ENCODE measurements at regions not wholly inside any gene's neighbourhood (a gene's known extent, or its start where the extent isn't known, plus 50 kb on each side); places are given as distances from the start of the nearest gene placed in this dataset.

- Histone ChIP-seq H3K27me3 (ENCODE audit: low read length) (no peaks in the 10 kb centered on the region), H3K9ac (ENCODE audit: low read length) (no peak overlapping the region), H3K27ac (ENCODE audit: low read length) (no peak overlapping the region), H4K20me1 (ENCODE audit: insufficient read depth, low read depth, low read length) (no peaks in the 10 kb centered on the region), H3K4me2 (ENCODE audit: low read depth, low read length, poor library complexity, severe bottlenecking) (no peak overlapping the region), H3K9me2 (replicated peaks; ENCODE audit: insufficient read depth, low read length) (no peaks in the 10 kb centered on the region), H3K9me3 (ENCODE audit: low read length) (no peaks in the 10 kb centered on the region; the same call in 1 of the 2 replicates), H3K36me3 (ENCODE audit: insufficient read depth, low read length) (no peaks in the 10 kb centered on the region), H3K79me2 (ENCODE audit: low read length) (no peaks in the 10 kb centered on the region), H2AFZ (ENCODE audit: low read length) (no peak overlapping the region), H3K4me3 (ENCODE audit: low read length) (no peak overlapping the region), H3K4me1 (ENCODE audit: low read length) (no peaks in the 10 kb centered on the region)
- DNase-seq, result no peak
These were observed 653.9 kb upstream of the TBX3 start for GRCh38 chr12:115337693-115338543.

GRCh38 chr12:115336506-115336905 is 652.5 kb upstream of the TBX3 start:
- no peak for DNase-seq
- no peaks in the 10 kb centered on the region for H3K9me3 ChIP-seq (ENCODE audit: low read length)
- H3K4me1 ChIP-seq (ENCODE audit: low read length), result no peaks in the 10 kb centered on the region
- H2AFZ ChIP-seq (ENCODE audit: low read length), result no peak overlapping the region
- no peak overlapping the region for H3K4me3 ChIP-seq (ENCODE audit: low read length)
- no peak overlapping the region for H3K4me2 ChIP-seq (ENCODE audit: low read depth, low read length, poor library complexity, severe bottlenecking)
- no peaks in the 10 kb centered on the region for H3K36me3 ChIP-seq (ENCODE audit: insufficient read depth, low read length)
- no peaks in the 10 kb centered on the region for H3K79me2 ChIP-seq (ENCODE audit: low read length)
- H3K27me3 ChIP-seq (ENCODE audit: low read length), result no peaks in the 10 kb centered on the region
- H3K9ac ChIP-seq (ENCODE audit: low read length), result no peak overlapping the region
- no peak overlapping the region for H3K27ac ChIP-seq (ENCODE audit: low read length)
- H4K20me1 ChIP-seq (ENCODE audit: insufficient read depth, low read depth, low read length), result no peaks in the 10 kb centered on the region
- H3K9me2 ChIP-seq (replicated peaks; ENCODE audit: insufficient read depth, low read length), result no peaks in the 10 kb centered on the region

DNA sequence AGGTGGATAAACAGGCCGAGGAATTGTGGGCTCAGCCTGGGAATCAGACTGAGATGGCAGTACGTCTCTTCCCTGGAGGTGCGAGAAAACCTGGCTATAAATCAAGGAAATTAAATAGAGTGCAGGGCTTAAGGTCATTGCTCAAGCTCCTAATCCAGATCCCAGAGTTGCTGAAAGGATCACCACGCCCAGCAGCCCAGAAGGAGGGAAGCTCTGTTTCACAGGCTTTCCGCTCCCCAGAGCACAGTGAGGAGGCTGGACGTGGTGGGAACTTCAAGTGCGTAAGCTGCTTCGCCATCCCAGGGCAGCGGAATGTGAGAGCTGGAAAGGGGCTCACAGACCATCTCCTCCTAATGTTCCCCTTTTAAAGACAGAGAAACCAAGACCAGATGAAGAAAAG is 651.6 kb upstream of the TBX3 start:
- no peak for DNase-seq
- no peaks in the 10 kb centered on the region for H3K36me3 ChIP-seq (ENCODE audit: insufficient read depth, low read length)

GRCh38 chr12:115335048-115335447 is 651.1 kb upstream of the TBX3 start:
- Histone ChIP-seq H3K79me2 (ENCODE audit: low read length) (no peaks in the 10 kb centered on the region), H3K4me2 (ENCODE audit: low read depth, low read length, poor library complexity, severe bottlenecking) (no peak overlapping the region), H3K4me1 (ENCODE audit: low read length) (no peaks in the 10 kb centered on the region), H3K9ac (ENCODE audit: low read length) (no peak overlapping the region), H3K27ac (ENCODE audit: low read length) (no peak overlapping the region), H3K36me3 (ENCODE audit: insufficient read depth, low read length) (no peaks in the 10 kb centered on the region), H4K20me1 (ENCODE audit: insufficient read depth, low read depth, low read length) (no peaks in the 10 kb centered on the region), H2AFZ (ENCODE audit: low read length) (no peak overlapping the region), H3K9me3 (ENCODE audit: low read length) (0 out of 2 replicates have a peak, but pooled peaks cover under 1% of the 10 kb centered on the region), H3K9me2 (replicated peaks; ENCODE audit: insufficient read depth, low read length) (no peaks in the 10 kb centered on the region; the same call in 1 of the 2 replicates), H3K4me3 (ENCODE audit: low read length) (no peak overlapping the region), H3K27me3 (ENCODE audit: low read length) (no peaks in the 10 kb centered on the region)
- DNase-seq, result no peak

More for the DNA sequence above, 651.6 kb upstream of the TBX3 start:
- no peaks in the 10 kb centered on the region for H3K79me2 ChIP-seq (ENCODE audit: low read length)
- H3K4me1 ChIP-seq (ENCODE audit: low read length), result no peaks in the 10 kb centered on the region
- no peak overlapping the region for H3K4me3 ChIP-seq (ENCODE audit: low read length)
- H2AFZ ChIP-seq (ENCODE audit: low read length), result no peak overlapping the region
- no peak overlapping the region for H3K27ac ChIP-seq (ENCODE audit: low read length)
- no peaks in the 10 kb centered on the region for H3K27me3 ChIP-seq (ENCODE audit: low read length)
- H4K20me1 ChIP-seq (ENCODE audit: insufficient read depth, low read depth, low read length), result no peaks in the 10 kb centered on the region
- no peak overlapping the region for H3K4me2 ChIP-seq (ENCODE audit: low read depth, low read length, poor library complexity, severe bottlenecking)
- H3K9ac ChIP-seq (ENCODE audit: low read length), result no peak overlapping the region
- H3K9me2 ChIP-seq (replicated peaks; ENCODE audit: insufficient read depth, low read length), result no peaks in the 10 kb centered on the region; the same call in 1 of the 2 replicates
- no peaks in the 10 kb centered on the region for H3K9me3 ChIP-seq (ENCODE audit: low read length)

- no peak for DNase-seq
- H3K4me2 ChIP-seq (ENCODE audit: low read depth, low read length, poor library complexity, severe bottlenecking), result no peak overlapping the region
- no peaks in the 10 kb centered on the region for H3K79me2 ChIP-seq (ENCODE audit: low read length)
- no peaks in the 10 kb centered on the region; the same call in 1 of the 2 replicates for H3K9me2 ChIP-seq (replicated peaks; ENCODE audit: insufficient read depth, low read length)
- no peaks in the 10 kb centered on the region for H3K36me3 ChIP-seq (ENCODE audit: insufficient read depth, low read length)
- H3K27me3 ChIP-seq (ENCODE audit: low read length), result no peaks in the 10 kb centered on the region
- no peak overlapping the region for H3K9ac ChIP-seq (ENCODE audit: low read length)
- no peaks in the 10 kb centered on the region for H3K4me1 ChIP-seq (ENCODE audit: low read length)
- 0 out of 2 replicates have a peak, but pooled peaks cover 6% of the 10 kb centered on the region for H3K9me3 ChIP-seq (ENCODE audit: low read length)
- no peak overlapping the region for H3K4me3 ChIP-seq (ENCODE audit: low read length)
- H3K27ac ChIP-seq (ENCODE audit: low read length), result no peak overlapping the region
- no peak overlapping the region for H2AFZ ChIP-seq (ENCODE audit: low read length)
- no peaks in the 10 kb centered on the region for H4K20me1 ChIP-seq (ENCODE audit: insufficient read depth, low read depth, low read length)
These were observed 649.0 kb upstream of the TBX3 start for GRCh38 chr12:115332945-115333344.

DNA sequence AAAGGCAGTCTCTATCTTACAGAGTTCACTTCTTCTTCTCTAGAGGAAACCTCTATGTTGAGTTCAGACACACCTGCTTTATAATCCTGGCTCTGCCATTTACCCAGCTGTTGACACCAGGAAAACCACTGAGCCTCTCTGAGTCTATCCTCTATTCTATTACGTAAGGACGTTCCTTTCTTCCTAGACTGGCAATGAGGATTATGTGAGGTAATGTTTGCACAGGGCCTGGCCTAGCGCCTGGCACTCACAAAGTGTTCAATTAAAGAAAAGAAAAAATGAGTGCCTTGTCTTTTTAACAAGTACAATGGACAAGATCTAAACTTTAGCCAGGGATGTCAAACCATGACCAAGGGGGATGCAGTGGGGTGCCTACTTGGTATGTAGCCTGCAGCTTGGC is 641.9 kb upstream of the TBX3 start:
- H3K4me2 ChIP-seq (ENCODE audit: low read depth, low read length, poor library complexity, severe bottlenecking), result no peak overlapping the region
- no peak for DNase-seq
- H3K9me3 ChIP-seq (ENCODE audit: low read length), result 0 out of 2 replicates have a peak, but pooled peaks cover 6% of the 10 kb centered on the region
- no peaks in the 10 kb centered on the region for H3K79me2 ChIP-seq (ENCODE audit: low read length)
- H3K4me3 ChIP-seq (ENCODE audit: low read length), result no peak overlapping the region
- no peak overlapping the region for H2AFZ ChIP-seq (ENCODE audit: low read length)
- H3K9me2 ChIP-seq (replicated peaks; ENCODE audit: insufficient read depth, low read length), result no peaks in the 10 kb centered on the region; the same call in 1 of the 2 replicates
- H3K9ac ChIP-seq (ENCODE audit: low read length), result no peak overlapping the region
- H4K20me1 ChIP-seq (ENCODE audit: insufficient read depth, low read depth, low read length), result no peaks in the 10 kb centered on the region
- H3K4me1 ChIP-seq (ENCODE audit: low read length), result no peaks in the 10 kb centered on the region
- no peaks in the 10 kb centered on the region for H3K27me3 ChIP-seq (ENCODE audit: low read length)
- no peak overlapping the region for H3K27ac ChIP-seq (ENCODE audit: low read length)
- no peaks in the 10 kb centered on the region for H3K36me3 ChIP-seq (ENCODE audit: insufficient read depth, low read length)

DNA sequence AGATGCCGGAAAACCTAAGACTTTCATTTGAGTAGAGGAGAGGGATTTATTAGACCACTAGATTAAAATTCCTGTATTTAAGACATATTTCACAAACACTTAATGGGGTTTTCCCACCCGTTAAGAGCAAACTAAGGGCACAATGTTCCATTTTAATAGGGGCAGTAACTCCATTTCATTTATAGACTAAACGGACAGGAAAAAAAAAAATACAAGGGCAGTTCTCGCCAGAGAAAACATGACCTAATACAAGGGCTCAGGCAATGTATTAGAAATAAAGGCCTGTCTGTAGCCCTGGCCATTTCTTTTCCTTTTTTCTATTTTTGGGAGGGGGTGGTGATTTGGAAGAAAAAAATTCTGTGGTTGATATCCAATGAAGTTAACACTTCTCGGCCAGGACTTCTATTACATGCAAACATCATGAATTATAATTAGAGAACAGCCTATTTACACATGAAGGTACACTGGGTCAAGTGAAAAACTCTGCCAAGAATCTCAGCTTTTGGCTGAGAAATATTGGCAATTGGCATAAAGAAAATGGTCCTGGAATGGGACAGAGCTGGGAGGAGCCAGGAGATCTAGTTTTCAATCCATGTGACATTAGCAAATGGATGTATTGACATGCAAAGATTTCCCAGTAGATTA is 641.1 kb upstream of the TBX3 start:
- Histone ChIP-seq H4K20me1 (ENCODE audit: insufficient read depth, low read depth, low read length) (no peaks in the 10 kb centered on the region), H3K9ac (ENCODE audit: low read length) (no peak overlapping the region), H3K4me1 (ENCODE audit: low read length) (no peaks in the 10 kb centered on the region), H2AFZ (ENCODE audit: low read length) (no peak overlapping the region), H3K79me2 (ENCODE audit: low read length) (no peaks in the 10 kb centered on the region), H3K36me3 (ENCODE audit: insufficient read depth, low read length) (no peaks in the 10 kb centered on the region), H3K9me3 (ENCODE audit: low read length) (0 out of 2 replicates have a peak, but pooled peaks cover 6% of the 10 kb centered on the region), H3K27ac (ENCODE audit: low read length) (no peak overlapping the region), H3K4me3 (ENCODE audit: low read length) (no peak overlapping the region), H3K9me2 (replicated peaks; ENCODE audit: insufficient read depth, low read length) (no peaks in the 10 kb centered on the region), H3K27me3 (ENCODE audit: low read length) (no peaks in the 10 kb centered on the region), H3K4me2 (ENCODE audit: low read depth, low read length, poor library complexity, severe bottlenecking) (no peak overlapping the region)
- no peak for DNase-seq

GRCh38 chr12:115323223-115323905 is 639.4 kb upstream of the TBX3 start:
- Histone ChIP-seq H3K79me2 (ENCODE audit: low read length) (no peaks in the 10 kb centered on the region), H3K27me3 (ENCODE audit: low read length) (no peaks in the 10 kb centered on the region), H3K27ac (ENCODE audit: low read length) (no peak overlapping the region), H3K4me3 (ENCODE audit: low read length) (no peak overlapping the region), H3K4me1 (ENCODE audit: low read length) (no peaks in the 10 kb centered on the region), H3K9me2 (replicated peaks; ENCODE audit: insufficient read depth, low read length) (no peaks in the 10 kb centered on the region), H3K9me3 (ENCODE audit: low read length) (no peaks in the 10 kb centered on the region), H4K20me1 (ENCODE audit: insufficient read depth, low read depth, low read length) (no peaks in the 10 kb centered on the region), H2AFZ (ENCODE audit: low read length) (no peak overlapping the region), H3K36me3 (ENCODE audit: insufficient read depth, low read length) (no peaks in the 10 kb centered on the region), H3K9ac (ENCODE audit: low read length) (no peak overlapping the region), H3K4me2 (ENCODE audit: low read depth, low read length, poor library complexity, severe bottlenecking) (no peak overlapping the region)
- no peak for DNase-seq

Data from Karpas-422 (cell line).